ENCODE measurements at regions not wholly inside any gene's neighbourhood (a gene's known extent, or its start where the extent isn't known, plus 50 kb on each side); places are given as distances from the start of the nearest gene placed in this dataset.

GRCh38 chr6:105871542-105871941 is 214.6 kb upstream of the PRDM1 start:
- TF ChIP-seq SUZ12 (IDR thresholded peaks at IDR 0.05; ENCODE audit: extremely low read depth, insufficient read depth, insufficient read length) (no peak), YY1 (IDR thresholded peaks at IDR 0.05; ENCODE audit: insufficient read depth, insufficient read length) (no peak)
